Ascending aorta (tissue), 2 donors: ENCODE measurements at regions not wholly inside any gene's neighbourhood (a gene's known extent, or its start where the extent isn't known, plus 50 kb on each side); places are given as distances from the start of the nearest gene placed in this dataset.

ENCODE experiments used
- DNase-seq, 2 donors: peaks; one replicate each; pipeline ENCODE4 v3.0.0-alpha.2; 2019; ENCODE audit warnings: low spot score in 2 of 2
- H3K27ac ChIP-seq, 2 donors: fragments of 200-600 bp; sonication (generic); one replicate each; pipeline ENCODE4 v1.5.1; 2016 to 2017; ENCODE audit warnings: mild to moderate bottlenecking in 1 of 2
- H3K27me3 ChIP-seq: fragments of 200-600 bp; sonication (generic); one replicate; pipeline ENCODE4 v1.5.1; 2017
- H3K36me3 ChIP-seq, 2 donors: fragments of 200-600 bp; sonication (generic); one replicate each; pipeline ENCODE4 v1.5.1; 2016
- H3K4me1 ChIP-seq, 2 donors: fragments of 200-600 bp; sonication (generic); one replicate each; pipeline ENCODE4 v1.5.1; 2016 to 2017; ENCODE audit warnings: mild to moderate bottlenecking in 1 of 2
- H3K4me3 ChIP-seq, 2 donors: fragments of 200-600 bp; sonication (generic); one replicate each; pipeline ENCODE4 v1.5.1; 2016 to 2017; ENCODE audit warnings: mild to moderate bottlenecking in 1 of 2
- H3K9me3 ChIP-seq, 2 donors: fragments of 200-600 bp; sonication (generic); one replicate each; pipeline ENCODE4 v1.5.1; 2016
- CTCF ChIP-seq, 3 experiments: fragments of 200-600 bp in 2 of 3; fragments of 450-650 bp in 1 of 3; sonication (generic) in 2 of 3; IDR thresholded peaks; one replicate each; pipeline ENCODE4 v1.5.1; 2016 to 2019; ENCODE audit warnings: antibody characterized with exemption in 3 of 3, mild to moderate bottlenecking in 1 of 3, moderate library complexity in 1 of 3
- intact Hi-C: fragments of 100-400 bp; cut with DNase I; formaldehyde crosslinking; loops from one replicate; pipeline ENCODE4 v1.15.1; 2023

- TF ChIP-seq CTCF (IDR thresholded peaks at IDR 0.05) = no peak
- no peak for DNase-seq
- Histone ChIP-seq H3K27me3 (no peaks in the 10 kb centered on the region), H3K9me3 (no peaks in the 10 kb centered on the region), H3K27ac (no peak overlapping the region), H3K4me1 (peaks cover 0 to 2% of the 10 kb centered on the region in 2 donors), H3K4me3 (no peak overlapping the region), H3K36me3 (no peaks in the 10 kb centered on the region)
- intact Hi-C loops = no loop called here
Measured at GRCh38 chr3:151544164-151544548, 83.3 kb upstream of the IGSF10 start.

DNA sequence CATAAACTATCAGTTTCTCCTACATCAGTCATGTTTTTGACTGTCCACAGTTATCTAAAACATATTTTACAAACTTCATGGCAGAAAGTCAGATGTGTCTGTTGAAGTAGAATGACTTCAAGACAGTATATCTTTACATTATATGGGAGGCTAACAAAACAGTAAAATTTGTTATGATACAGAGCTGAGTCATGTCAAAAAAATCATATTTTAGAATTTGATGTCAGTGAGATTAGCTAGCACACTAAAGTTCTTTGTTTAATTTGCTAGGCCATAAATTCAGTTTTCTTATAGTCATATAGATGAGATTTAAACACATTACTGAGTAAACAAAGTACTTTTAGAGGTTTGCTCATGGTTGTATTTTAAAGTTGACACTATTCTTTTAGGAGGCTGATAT lies 80.3 kb upstream of the IGSF10 start:
- Histone ChIP-seq H3K27me3 (no peaks in the 10 kb centered on the region), H3K36me3 (no peaks in the 10 kb centered on the region), H3K4me1 (peaks cover 5 to 15% of the 10 kb centered on the region in 2 donors), H3K27ac (no peak overlapping the region), H3K9me3 (no peaks in the 10 kb centered on the region), H3K4me3 (no peak overlapping the region)
- no peak for TF ChIP-seq CTCF (IDR thresholded peaks at IDR 0.05)
- intact Hi-C loops = no loop called here
- no peak for DNase-seq

DNA sequence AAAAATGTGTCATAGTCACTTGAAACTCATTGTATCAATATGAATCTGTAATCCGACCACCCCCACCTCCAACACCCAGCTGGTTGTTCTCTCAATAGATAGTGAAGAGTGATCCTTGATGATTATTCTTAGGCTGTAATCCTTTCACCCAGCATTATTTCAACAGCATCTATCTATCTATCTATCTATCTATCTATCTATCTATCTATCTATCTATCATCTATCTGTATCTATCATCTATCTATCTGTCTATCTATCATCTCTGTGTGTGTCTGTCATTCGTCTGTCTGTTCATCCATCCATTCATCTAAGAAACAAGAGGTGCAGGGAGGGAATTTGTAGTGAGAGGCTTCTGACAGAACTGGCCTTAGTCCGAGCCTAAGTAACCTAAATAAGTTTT lies 78.7 kb upstream of the IGSF10 start:
- peaks cover 5 to 18% of the 10 kb centered on the region in 2 donors for H3K4me1 ChIP-seq
- no peak overlapping the region for H3K4me3 ChIP-seq
- no peaks in the 10 kb centered on the region for H3K9me3 ChIP-seq
- H3K27me3 ChIP-seq = no peaks in the 10 kb centered on the region
- intact Hi-C loops = no loop called here
- no peak for DNase-seq
- TF ChIP-seq CTCF (IDR thresholded peaks at IDR 0.05) = no peak
- no peaks in the 10 kb centered on the region for H3K36me3 ChIP-seq
- peak overlapping the region; percentile 72 to 77 for H3K27ac ChIP-seq

GRCh38 chr3:151538456-151539393 lies 77.9 kb upstream of the IGSF10 start:
- Histone ChIP-seq H3K4me1 (peaks cover 5 to 18% of the 10 kb centered on the region in 2 donors), H3K36me3 (no peaks in the 10 kb centered on the region), H3K9me3 (no peaks in the 10 kb centered on the region), H3K4me3 (peak overlapping the region in 1 of 2 donors; percentile 42), H3K27ac (peak overlapping the region; percentile 72 to 77), H3K27me3 (no peaks in the 10 kb centered on the region)
- intact Hi-C loops = no loop called here
- no peak for TF ChIP-seq CTCF (IDR thresholded peaks at IDR 0.05)
- DNase-seq = peak in 1 of 2 donors; percentile 63

GRCh38 chr3:151537726-151538125 lies 76.9 kb upstream of the IGSF10 start:
- no peaks in the 10 kb centered on the region for H3K36me3 ChIP-seq
- H3K27ac ChIP-seq = peak overlapping the region; percentile 72 to 77
- peaks cover 5 to 18% of the 10 kb centered on the region in 2 donors for H3K4me1 ChIP-seq
- H3K27me3 ChIP-seq = no peaks in the 10 kb centered on the region
- no peak overlapping the region for H3K4me3 ChIP-seq
- intact Hi-C loops = no loop called here
- TF ChIP-seq CTCF (IDR thresholded peaks at IDR 0.05) = no peak
- peaks cover 0 to 4% of the 10 kb centered on the region in 2 donors for H3K9me3 ChIP-seq
- DNase-seq = no peak
